GM12878 (cell line): ENCODE measurements at regions not wholly inside any gene's neighbourhood (a gene's known extent, or its start where the extent isn't known, plus 50 kb on each side); places are given as distances from the start of the nearest gene placed in this dataset.

ENCODE experiments used
- ATAC-seq: fragments of 200-7000 bp; cut with Tn5 transposase; 3 replicates; pipeline ENCODE4 v1.9.1; 2020; ENCODE audit warnings: mild to moderate bottlenecking, moderate library complexity
- BruUV-seq: library from RNA; stranded (reverse); fragments of 400-500 nt; replicated peaks from 2 replicates; lab custom pipeline; 2021; lab: Mats Ljungman, UMichigan
- CTCF ChIA-PET: fragments of 300-600 bp; sonication (Branson Sonifier 250); formaldehyde crosslinking; extraction: SDS; loops from one replicate; lab custom pipeline; 2021; ENCODE audit warnings: inconsistent platforms; lab: Yijun Ruan, JAX
- POLR2A ChIA-PET: fragments of 350-600 bp; formaldehyde crosslinking; extraction: SDS; loops from one replicate; lab custom pipeline; 2021; ENCODE audit warnings: inconsistent platforms; lab: Charles Lee
- RAD21 ChIA-PET: fragments of 300-600 bp; sonication (Branson Sonifier 250); formaldehyde crosslinking; loops from one replicate; lab custom pipeline; 2023; ENCODE audit warnings: antibody characterized with exemption; ENCODE audit not compliant: unreplicated experiment; lab: Charles Lee
- SMC1A ChIA-PET: fragments of 300-600 bp; sonication (Branson Sonifier 250); formaldehyde crosslinking; loops from one replicate; lab custom pipeline; 2023; ENCODE audit not compliant: unreplicated experiment, uncharacterized antibody; lab: Charles Lee
- DNase-seq: peaks from one replicate; pipeline ENCODE4 v3.0.0-alpha.2; 2011; ENCODE audit warnings: low read depth, low spot score
- FAIRE-seq: peaks from 3 replicates; lab custom pipeline; 2011; peaks lifted over from hg19 to GRCh38; lab: Jason Lieb, UNC
- H2AFZ ChIP-seq: 2 replicates; pipeline ENCODE4 v1.6.0; 2011; ENCODE audit warnings: low read depth, low read length, control low read depth; ENCODE audit not compliant: control insufficient read depth
- H3K27ac ChIP-seq: 2 replicates; pipeline ENCODE4 v1.5.1; 2011; ENCODE audit warnings: control low read depth; ENCODE audit not compliant: control insufficient read depth, insufficient read depth
- H3K27me3 ChIP-seq, 2 experiments: replicated peaks in 1 of 2; 2 replicates each; pipeline versions ENCODE4 v1.6.0 to v1.6.1; 2011; ENCODE audit warnings: low read length in 1 of 2; ENCODE audit not compliant: control insufficient read depth in 2 of 2, insufficient read depth in 2 of 2
- H3K36me3 ChIP-seq, 2 experiments: 2 replicates each; pipeline ENCODE4 v1.5.1; 2011; ENCODE audit warnings: low read length in 1 of 2; ENCODE audit not compliant: control insufficient read depth in 2 of 2, insufficient read depth in 2 of 2
- H3K4me1 ChIP-seq: 2 replicates; pipeline ENCODE4 v1.6.1; 2011; ENCODE audit warnings: mild to moderate bottlenecking, low read length, moderate library complexity, mixed read lengths; ENCODE audit not compliant: control insufficient read depth, insufficient read depth
- H3K4me2 ChIP-seq: 2 replicates; pipeline ENCODE4 v1.6.0; 2011; ENCODE audit warnings: control low read depth; ENCODE audit not compliant: control insufficient read depth, insufficient read depth
- H3K4me3 ChIP-seq: fragments of 200-600 bp; sonication (generic); 2 replicates; pipeline ENCODE4 v1.5.1; 2016
- H3K79me2 ChIP-seq: 2 replicates; pipeline ENCODE4 v1.6.0; 2011; ENCODE audit warnings: low read length; ENCODE audit not compliant: control insufficient read depth, insufficient read depth
- H3K9ac ChIP-seq: 2 replicates; pipeline ENCODE4 v1.8.0; 2011; ENCODE audit warnings: low read length, control low read depth, mixed read lengths; ENCODE audit not compliant: control insufficient read depth, insufficient read depth
- H3K9me3 ChIP-seq: replicated peaks from 3 replicates; pipeline ENCODE4 v1.5.1; 2011; ENCODE audit warnings: mild to moderate bottlenecking, low read length; ENCODE audit not compliant: control insufficient read depth, insufficient read depth
- H4K20me1 ChIP-seq: 2 replicates; pipeline ENCODE4 v1.6.0; 2011; ENCODE audit not compliant: control insufficient read depth, insufficient read depth
- BHLHE40 ChIP-seq, 2 experiments: fragments of 450-650 bp in 1 of 2; IDR thresholded peaks; 2 replicates each; pipeline ENCODE4 v1.6.1; 2011 to 2017; ENCODE audit warnings: low read depth in 2 of 2, borderline replicate concordance in 1 of 2, improper control_type of control experiment in 1 of 2, low read length in 1 of 2, mild to moderate bottlenecking in 1 of 2
- CBX3 ChIP-seq: fragments of 200-600 bp; sonication (generic); IDR thresholded peaks from 2 replicates; pipeline ENCODE4 v1.6.1; 2016; ENCODE audit warnings: low read depth, borderline replicate concordance
- EGR1 ChIP-seq, 2 experiments: IDR thresholded peaks; 1 replicate in 1 of 2; 2 replicates in 1 of 2; pipeline ENCODE4 v1.6.1; 2011 to 2012; ENCODE audit warnings: low read depth in 2 of 2, low read length in 2 of 2, borderline replicate concordance in 1 of 2, mild to moderate bottlenecking in 1 of 2, moderate library complexity in 1 of 2
- ELK1 ChIP-seq: IDR thresholded peaks from 2 replicates; pipeline ENCODE4 v1.6.1; 2012; ENCODE audit warnings: low read depth, low read length, improper control_type of control experiment
- IKZF1 ChIP-seq: fragments of 450-650 bp; conservative IDR thresholded peaks from 2 replicates; pipeline ENCODE4 v1.6.1; 2017; ENCODE audit warnings: antibody characterized with exemption, mild to moderate bottlenecking
- JUND ChIP-seq: IDR thresholded peaks from 2 replicates; pipeline ENCODE4 v1.6.1; 2012; ENCODE audit warnings: low read depth, mild to moderate bottlenecking, low read length, improper control_type of control experiment, moderate library complexity
- KLF5 ChIP-seq: fragments of 450-650 bp; IDR thresholded peaks from 2 replicates; pipeline ENCODE4 v1.6.1; 2014; ENCODE audit warnings: mild to moderate bottlenecking; ENCODE audit not compliant: partially characterized antibody
- PRDM15 ChIP-seq: fragments of 450-650 bp; formaldehyde crosslinking; IDR thresholded peaks from 2 replicates; pipeline ENCODE4 v1.4.0; 2020; ENCODE audit warnings: mild to moderate bottlenecking, moderate library complexity
- SKIL ChIP-seq: fragments of 450-650 bp; IDR thresholded peaks from 2 replicates; pipeline ENCODE4 v1.6.1; 2017; ENCODE audit warnings: mild to moderate bottlenecking, low read depth, inconsistent platforms; ENCODE audit not compliant: poor library complexity, severe bottlenecking
- STAT3 ChIP-seq: IDR thresholded peaks from 2 replicates; pipeline ENCODE4 v1.6.1; 2011; ENCODE audit warnings: low read depth, low read length, improper control_type of control experiment
- SUZ12 ChIP-seq: fragments of 200-600 bp; sonication (generic); IDR thresholded peaks from one replicate; pipeline ENCODE4 v1.6.1; 2018; ENCODE audit warnings: antibody characterized with exemption, mild to moderate bottlenecking; ENCODE audit not compliant: unreplicated experiment
- TARDBP ChIP-seq: IDR thresholded peaks from 2 replicates; pipeline ENCODE4 v1.6.1; 2016; ENCODE audit warnings: borderline replicate concordance
- ZNF384 ChIP-seq: IDR thresholded peaks from 2 replicates; pipeline ENCODE4 v1.6.1; 2012; ENCODE audit warnings: low read depth, mild to moderate bottlenecking, low read length, improper control_type of control experiment, borderline replicate concordance
- WGBS: methylation state at CpG from one replicate; pipeline ENCODE4 v1.1.6; 2016; ENCODE audit warnings: low lambda C conversion rate; ENCODE audit not compliant: insufficient replicate concordance, insufficient coverage; ENCODE audit errors: missing lambda C conversion rate; 5-methylcytosine and 5-hydroxymethylcytosine counted together
- in situ Hi-C: fragments of 300-500 bp; cut with MboI; formaldehyde crosslinking; loops from 9 replicates; pipeline ENCODE4 v1.14.3; 2018; ENCODE audit warnings: mixed read lengths
- intact Hi-C: fragments of 100-400 bp; cut with micrococcal nuclease; formaldehyde crosslinking; loops from one replicate; pipeline ENCODE4 v1.14.2; 2022; ENCODE audit not compliant: unreplicated experiment

GRCh38 chr17:73952082-73952479, 251.4 kb upstream of the RPL38 start:
- Histone ChIP-seq H3K9ac (no peak overlapping the region), H3K27me3 (peaks cover 0 to 4% of the 10 kb centered on the region in 2 experiments; a peak in 3 of 4 replicates), H3K79me2 (no peaks in the 10 kb centered on the region), H3K27ac (no peak overlapping the region), H2AFZ (no peak overlapping the region), H3K36me3 (no peaks in the 10 kb centered on the region), H3K4me1 (no peaks in the 10 kb centered on the region), H3K4me2 (no peak overlapping the region), H3K4me3 (no peak overlapping the region), H4K20me1 (no peaks in the 10 kb centered on the region), H3K9me3 (no peaks in the 10 kb centered on the region)
- CTCF ChIA-PET, result no interaction called here
- in situ Hi-C loops, result no loop called here
- SMC1A ChIA-PET, result no interaction called here
- FAIRE-seq (no peak), DNase-seq (no peak), ATAC-seq (no peak)
- intact Hi-C loops, result no loop called here
- 15% methylated on average over 19 of the region's 20 CpGs for WGBS
- POLR2A ChIA-PET, result no interaction called here
- RAD21 ChIA-PET, result no interaction called here
- no TSS peak for BruUV-seq
- TF ChIP-seq STAT3 (no peak), CBX3 (no peak), JUND (no peak), KLF5 (no peak), TARDBP (no peak), BHLHE40 (IDR thresholded peaks at IDR 0.05; ENCODE audit: borderline replicate concordance in 1 of 2, low read depth in 2 of 2, low read length in 1 of 2) (no peak), ELK1 (no peak), PRDM15 (no peak), SUZ12 (no peak), SKIL (no peak), IKZF1 (no peak), ZNF384 (no peak), EGR1 (IDR thresholded peaks at IDR 0.05; ENCODE audit: borderline replicate concordance in 1 of 2, low read depth in 2 of 2, low read length in 2 of 2) (no peak)
